GM21737 (cell line): ENCODE measurements at regions not wholly inside any gene's neighbourhood (a gene's known extent, or its start where the extent isn't known, plus 50 kb on each side); places are given as distances from the start of the nearest gene placed in this dataset.

Experiments
- ATAC-seq: cut with Tn5 transposase; IDR thresholded peaks from one replicate; pipeline ENCODE4 v1.9.1; 2021; ENCODE audit warnings: mild to moderate bottlenecking, moderate library complexity; ENCODE audit not compliant: unreplicated experiment

DNA sequence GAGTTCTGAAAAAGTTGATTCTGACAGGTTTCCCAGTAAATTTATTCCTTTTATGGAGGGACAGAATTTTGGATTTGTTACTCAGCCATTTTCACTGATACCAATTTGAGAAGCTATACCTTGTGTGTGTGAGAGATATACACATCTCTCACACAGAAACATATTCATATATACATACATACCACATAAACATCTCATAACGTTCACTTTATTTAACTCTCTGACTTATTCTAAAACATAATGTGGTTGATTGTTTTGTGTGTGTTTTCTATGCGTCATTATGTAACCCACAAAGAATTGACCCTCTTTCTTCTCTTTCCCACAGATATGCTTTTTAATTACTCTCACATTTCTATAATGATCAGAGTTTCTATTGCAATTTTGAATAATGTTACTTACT lies 570.8 kb upstream of the TLE4 start:
- ATAC-seq, result no peak

GRCh38 chr9:79003514-79003913 lies 568.3 kb upstream of the TLE4 start:
- ATAC-seq, result no peak

DNA sequence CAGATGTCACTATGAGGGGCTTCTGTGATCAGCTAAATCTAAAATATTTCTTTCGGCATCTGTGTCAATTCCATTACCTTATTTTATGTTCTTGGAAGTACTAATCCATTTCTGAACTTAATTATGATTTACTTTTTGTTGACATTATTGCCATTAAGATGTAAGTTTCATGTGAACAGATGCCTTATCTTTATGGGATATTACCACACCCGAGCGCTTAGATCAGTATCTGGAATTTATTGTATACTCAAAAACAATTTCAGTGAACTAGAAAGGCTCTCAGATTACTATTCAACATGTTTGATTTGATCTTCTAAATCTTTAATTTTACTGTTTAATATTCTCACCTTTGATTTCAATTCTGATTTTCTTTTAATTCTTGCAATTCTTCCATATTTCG lies 567.7 kb upstream of the TLE4 start:
- ATAC-seq, result no peak

- no peak for ATAC-seq
These were observed 565.2 kb upstream of the TLE4 start for GRCh38 chr9:79006546-79006945.

- ATAC-seq, result peak; percentile 79
These were observed 563.9 kb upstream of the TLE4 start for GRCh38 chr9:79007701-79008483.

GRCh38 chr9:79008916-79009315 lies 562.8 kb upstream of the TLE4 start:
- no peak for ATAC-seq

- no peak for ATAC-seq
These were observed 560.3 kb upstream of the TLE4 start for GRCh38 chr9:79011461-79011860.

DNA sequence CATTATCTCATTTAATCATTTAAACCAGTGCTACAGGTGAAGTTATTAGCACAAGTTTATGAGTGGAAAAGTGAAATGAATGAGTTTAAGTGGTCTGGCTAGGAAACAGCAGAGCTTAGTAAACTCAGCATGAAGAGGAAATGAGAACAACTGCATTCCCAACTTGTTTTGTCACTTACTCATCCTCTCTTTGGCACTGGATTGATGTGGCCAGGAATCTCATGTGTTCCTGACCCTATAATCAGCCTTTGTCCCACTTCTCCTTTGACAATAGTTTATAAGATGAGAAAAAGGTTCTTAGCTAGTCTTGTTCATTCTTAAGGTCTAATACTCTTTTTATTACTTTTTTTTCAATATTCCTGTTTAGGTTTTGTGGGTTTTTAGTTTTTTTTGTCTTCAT lies 559.2 kb upstream of the TLE4 start:
- ATAC-seq, result no peak

DNA sequence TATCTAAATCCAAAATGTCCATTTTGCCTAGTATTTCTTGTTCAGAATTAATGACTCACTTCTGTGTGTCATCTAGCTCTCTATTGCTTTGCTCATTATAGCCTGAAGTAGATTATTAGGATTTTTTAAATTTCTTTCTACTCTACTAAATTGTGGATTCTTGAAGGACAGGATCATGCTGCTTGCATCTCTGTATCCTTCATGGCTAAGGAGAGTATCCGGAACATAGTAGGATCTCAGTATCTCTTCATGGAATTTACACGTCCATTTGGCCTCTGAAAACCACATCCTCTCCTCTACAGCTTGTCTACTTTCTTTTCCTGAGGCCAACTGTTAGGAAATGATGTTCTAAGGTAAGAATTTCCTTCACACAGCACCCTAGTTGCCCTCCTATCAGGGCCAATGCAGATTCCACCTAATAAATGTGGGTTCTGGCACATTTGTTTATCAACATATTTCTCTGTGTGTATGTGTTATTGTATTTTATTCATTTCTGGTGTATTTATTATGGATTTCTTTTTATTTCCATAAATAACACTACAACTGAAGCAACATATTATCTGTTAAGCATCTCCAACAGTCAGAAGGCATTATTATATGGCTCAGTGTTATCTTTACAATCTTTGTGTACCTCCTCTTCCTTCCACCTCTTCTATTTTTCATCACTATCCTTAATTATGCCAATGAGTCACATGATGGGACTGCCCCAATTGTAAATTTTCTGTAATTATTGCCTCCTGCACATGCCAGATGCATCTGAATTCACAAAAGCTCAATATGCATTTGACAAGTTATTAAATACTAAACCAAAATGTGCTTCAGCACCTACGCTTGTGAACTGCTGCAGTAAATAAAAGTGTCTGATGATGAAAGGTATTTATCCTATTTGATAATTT lies 557.8 kb upstream of the TLE4 start:
- ATAC-seq, result no peak

- no peak for ATAC-seq
These were observed 556.7 kb upstream of the TLE4 start for GRCh38 chr9:79014929-79015699.

- ATAC-seq, result no peak
These were observed 555.8 kb upstream of the TLE4 start for GRCh38 chr9:79015951-79016350.

GRCh38 chr9:79020276-79020675 lies 551.5 kb upstream of the TLE4 start:
- no peak for ATAC-seq

DNA sequence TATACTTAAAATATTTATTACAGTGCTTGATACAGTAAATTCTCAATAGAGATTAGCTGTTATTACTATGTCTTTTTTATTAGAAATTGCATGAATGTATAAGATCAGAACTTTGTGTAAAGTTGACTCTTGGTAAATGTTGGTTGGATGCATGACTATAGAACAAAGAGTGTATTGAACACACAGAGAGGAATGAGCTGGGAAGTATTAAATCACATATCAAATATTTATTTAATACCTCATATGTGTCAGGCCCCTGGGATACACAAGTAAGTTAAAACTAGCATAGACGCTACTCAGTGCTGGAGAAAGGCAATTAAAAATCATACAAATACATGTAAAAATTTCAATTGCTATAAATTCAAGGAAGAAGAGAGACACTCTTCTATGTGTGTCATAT lies 550.7 kb upstream of the TLE4 start:
- ATAC-seq, result no peak

DNA sequence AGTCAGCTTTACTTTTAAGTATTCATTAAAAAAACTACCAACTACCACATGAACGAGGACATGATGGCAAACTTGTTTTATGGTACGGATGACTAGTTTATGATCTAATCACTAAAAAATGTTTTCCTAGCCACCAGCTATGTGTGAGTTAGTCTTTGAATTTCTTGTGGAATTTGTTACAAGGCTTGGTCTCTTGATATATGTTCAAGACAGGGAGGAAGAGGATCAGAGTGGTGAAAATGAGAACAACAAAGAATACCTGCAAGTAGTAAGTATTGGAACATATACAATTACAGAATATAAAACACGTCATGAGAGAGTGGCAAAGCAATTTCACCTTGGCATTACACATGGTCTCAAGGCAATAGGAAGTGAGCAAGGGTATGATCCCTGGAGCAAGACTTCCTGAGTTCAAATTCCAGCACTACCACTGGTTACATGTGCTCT lies 548.6 kb upstream of the TLE4 start:
- ATAC-seq, result no peak

GRCh38 chr9:79026316-79026715 lies 545.4 kb upstream of the TLE4 start:
- no peak for ATAC-seq

- no peak for ATAC-seq
These were observed 543.7 kb upstream of the TLE4 start for GRCh38 chr9:79028101-79028500.

DNA sequence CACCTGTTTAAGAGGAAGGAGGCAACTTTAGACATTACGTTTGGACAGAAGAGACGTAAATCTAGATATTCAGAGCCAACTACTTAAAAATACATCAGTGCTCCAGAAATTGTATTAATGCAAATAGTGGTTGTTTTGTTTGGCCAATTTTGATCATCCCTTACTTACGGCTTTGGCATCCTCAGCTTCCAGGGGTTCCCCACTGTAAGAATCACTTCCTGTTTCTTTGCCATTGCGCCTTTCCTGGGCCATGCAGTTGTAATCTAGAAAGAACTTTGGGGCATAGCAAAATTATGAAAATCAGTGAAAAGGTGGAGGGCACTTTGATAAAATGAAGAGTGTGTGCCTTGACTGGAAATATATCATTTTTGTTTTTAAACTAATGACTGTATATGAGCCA lies 537.2 kb upstream of the TLE4 start:
- ATAC-seq, result no peak

GRCh38 chr9:79037338-79037737 lies 534.4 kb upstream of the TLE4 start:
- no peak for ATAC-seq

DNA sequence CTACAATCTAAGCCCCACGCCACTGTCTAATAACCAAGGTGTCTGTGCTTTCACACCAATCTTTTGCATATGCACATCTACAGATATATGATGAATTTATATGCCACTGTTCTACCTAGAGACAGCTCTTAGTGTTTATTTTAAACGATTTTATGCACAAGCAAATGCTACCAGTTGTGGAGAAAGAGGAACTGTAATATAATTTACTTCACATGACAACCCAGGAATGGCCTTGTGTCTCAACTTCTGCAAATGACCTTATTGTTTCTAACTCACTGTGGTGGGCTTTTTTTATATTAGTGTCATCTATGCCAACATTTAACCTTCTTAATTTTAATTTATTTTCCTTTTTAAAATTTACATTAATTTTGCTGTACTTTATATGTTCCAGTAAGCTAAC lies 531.1 kb upstream of the TLE4 start:
- ATAC-seq, result no peak

- no peak for ATAC-seq
These were observed 530.5 kb upstream of the TLE4 start for GRCh38 chr9:79041266-79041665.

GRCh38 chr9:79043916-79044315 lies 527.8 kb upstream of the TLE4 start:
- ATAC-seq, result no peak
